GM11168 (cell line): ENCODE measurements at regions not wholly inside any gene's neighbourhood (a gene's known extent, or its start where the extent isn't known, plus 50 kb on each side); places are given as distances from the start of the nearest gene placed in this dataset.

Experiments
- in situ Hi-C: fragments of 300-500 bp; cut with MboI; formaldehyde crosslinking; loops from one replicate; pipeline ENCODE4 v1.12.0; 2022; ENCODE audit warnings: low sequenced_read_pairs; ENCODE audit not compliant: unreplicated experiment

- in situ Hi-C loops = no loop called here
These were observed 116.6 kb upstream of the HMHB1 start for GRCh38 chr5:143695244-143695864.

GRCh38 chr5:143694357-143694756, 117.6 kb upstream of the HMHB1 start:
- in situ Hi-C loops = no loop called here

GRCh38 chr5:143693651-143694252, 118.2 kb upstream of the HMHB1 start:
- in situ Hi-C loops = no loop called here

- in situ Hi-C loops = no loop called here
These were observed 119.6 kb upstream of the HMHB1 start for GRCh38 chr5:143692342-143692741.

- in situ Hi-C loops = no loop called here
These were observed 120.0 kb upstream of the HMHB1 start for GRCh38 chr5:143691945-143692290.

- in situ Hi-C loops = no loop called here
These were observed 120.5 kb upstream of the HMHB1 start for GRCh38 chr5:143691287-143691944.

- in situ Hi-C loops = no loop called here
These were observed 124.4 kb upstream of the HMHB1 start for GRCh38 chr5:143687604-143688003.

GRCh38 chr5:143685246-143685815, 126.6 kb upstream of the HMHB1 start:
- in situ Hi-C loops = no loop called here

GRCh38 chr5:143683459-143683858, 128.5 kb upstream of the HMHB1 start:
- in situ Hi-C loops = no loop called here

GRCh38 chr5:143682929-143683386, 129.0 kb upstream of the HMHB1 start:
- in situ Hi-C loops = no loop called here

GRCh38 chr5:143682246-143682905, 129.6 kb upstream of the HMHB1 start:
- in situ Hi-C loops = no loop called here

GRCh38 chr5:143680672-143681259, 131.2 kb upstream of the HMHB1 start:
- in situ Hi-C loops = no loop called here

GRCh38 chr5:143679777-143680176, 132.2 kb upstream of the HMHB1 start:
- in situ Hi-C loops = no loop called here

GRCh38 chr5:143678148-143678905, 133.6 kb upstream of the HMHB1 start:
- in situ Hi-C loops = no loop called here

GRCh38 chr5:143677403-143677802, 134.6 kb upstream of the HMHB1 start:
- in situ Hi-C loops = no loop called here

GRCh38 chr5:143676802-143677201, 135.2 kb upstream of the HMHB1 start:
- in situ Hi-C loops = no loop called here

GRCh38 chr5:143674469-143674786, 137.5 kb upstream of the HMHB1 start:
- in situ Hi-C loops = no loop called here

GRCh38 chr5:143673676-143674468, 138.1 kb upstream of the HMHB1 start:
- in situ Hi-C loops = no loop called here

- in situ Hi-C loops = no loop called here
These were observed 139.2 kb upstream of the HMHB1 start for GRCh38 chr5:143672806-143673205.
